PFSK-1 (cell line): ENCODE measurements at regions not wholly inside any gene's neighbourhood (a gene's known extent, or its start where the extent isn't known, plus 50 kb on each side); places are given as distances from the start of the nearest gene placed in this dataset.

Source experiments
- FOXP2 ChIP-seq: optimal IDR thresholded peaks from 2 replicates; pipeline ENCODE3; 2011; ENCODE audit warnings: borderline replicate concordance, control low read depth, inconsistent platforms; ENCODE audit not compliant: insufficient read depth; ENCODE audit errors: extremely low read length, extremely low read depth
- POLR2AphosphoS5 ChIP-seq: IDR thresholded peaks from 2 replicates; pipeline ENCODE4 v1.6.1; 2012; ENCODE audit warnings: low read depth, mild to moderate bottlenecking, control low read depth, low read length, moderate library complexity
- REST ChIP-seq, 2 experiments: IDR thresholded peaks; 2 replicates each; pipeline versions ENCODE4 v1.6.1 to v1.8.0; 2011 to 2012; ENCODE audit warnings: low read depth in 2 of 2, low read length in 2 of 2, control low read depth in 1 of 2, inconsistent platforms in 1 of 2, mild to moderate bottlenecking in 1 of 2, moderate library complexity in 1 of 2; ENCODE audit not compliant: insufficient read depth in 1 of 2
- SIN3A ChIP-seq: IDR thresholded peaks from 2 replicates; pipeline ENCODE4 v1.6.1; 2012; ENCODE audit warnings: mild to moderate bottlenecking, low read length, moderate library complexity, borderline replicate concordance; ENCODE audit not compliant: insufficient read depth
- TAF1 ChIP-seq: IDR thresholded peaks from 2 replicates; pipeline ENCODE4 v1.6.1; 2012; ENCODE audit warnings: low read length, control low read depth, borderline replicate concordance; ENCODE audit not compliant: insufficient read depth

- TF ChIP-seq POLR2AphosphoS5 (no peak), TAF1 (no peak), REST (IDR thresholded peaks at IDR 0.05; ENCODE audit: insufficient read depth in 1 of 2, low read depth in 2 of 2, low read length in 2 of 2) (no peak), SIN3A (no peak), FOXP2 (no peak)
These were observed 598.5 kb upstream of the ADAMTS5 start for GRCh38 chr21:27565364-27565763.
